ENCODE measurements at regions not wholly inside any gene's neighbourhood (a gene's known extent, or its start where the extent isn't known, plus 50 kb on each side); places are given as distances from the start of the nearest gene placed in this dataset.
"Not testable (repeated sequence)": the region's sequence is repeated elsewhere in the genome, so short reads cannot be mapped to it uniquely, and the experiment has no call there.

DNA sequence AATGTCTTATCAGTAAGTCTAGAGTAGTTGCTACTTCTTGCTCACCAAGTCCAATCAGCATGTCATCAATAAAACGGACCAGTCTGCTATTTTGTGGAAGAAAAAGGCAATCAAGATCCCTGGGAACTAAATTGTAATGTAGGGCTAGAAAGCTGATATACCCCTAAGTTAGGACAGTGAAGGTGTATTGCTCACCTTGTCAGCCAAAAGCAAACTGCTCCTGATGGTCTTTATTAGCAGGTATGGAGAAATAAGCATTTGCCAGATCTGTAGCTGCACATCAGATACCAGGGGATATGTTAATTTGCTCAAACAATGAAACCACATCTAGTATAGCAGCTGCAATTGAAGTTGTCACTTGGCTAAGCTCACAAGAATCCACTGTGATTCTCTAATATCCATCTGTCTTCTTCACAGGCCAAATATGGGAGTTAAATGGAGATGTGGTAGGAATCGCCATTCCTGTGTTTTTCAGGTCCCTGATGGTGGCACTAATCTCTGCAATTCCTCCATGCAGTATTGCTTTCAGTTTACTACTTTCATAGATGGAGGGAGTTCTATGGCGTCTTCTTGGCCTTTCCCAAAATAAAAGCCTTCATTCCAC, 75.0 kb downstream of the TMEM237 start:
- no peak for DNase-seq (ENCODE audit: extremely low read depth in 1 of 2, low read depth in 1 of 2)

DNA sequence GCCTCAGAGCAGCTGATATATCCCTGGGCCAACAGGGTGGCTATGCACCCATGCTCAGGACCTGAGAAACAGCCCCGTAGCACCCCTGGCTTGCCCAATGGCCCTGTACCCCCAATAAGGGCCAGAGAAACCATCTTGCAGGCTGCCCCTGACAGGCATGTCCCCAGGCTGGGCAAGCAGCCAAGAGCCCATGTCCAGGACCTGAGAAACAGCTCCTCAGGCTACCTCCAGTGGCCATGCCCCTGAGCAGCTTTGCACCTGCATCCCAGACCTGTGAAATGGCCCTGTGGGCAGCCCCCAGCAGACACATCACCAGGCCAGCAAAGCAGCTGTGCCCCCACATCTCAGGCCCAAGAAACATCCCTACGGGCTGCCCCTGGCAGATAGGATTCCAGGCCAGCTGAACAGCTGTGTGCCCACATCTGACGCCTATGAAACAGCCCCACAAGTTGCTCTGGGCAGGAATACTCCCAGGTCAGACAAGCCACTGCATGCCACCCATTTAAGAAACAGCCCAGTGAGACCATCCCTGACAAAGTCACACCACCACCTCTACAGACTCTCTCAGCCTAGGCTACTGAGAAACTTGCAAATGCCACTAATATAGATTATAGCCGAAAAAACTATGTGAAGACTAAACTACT, 84.1 kb downstream of the TMEM237 start:
- no peak for DNase-seq (ENCODE audit: extremely low read depth in 1 of 2, low read depth in 1 of 2)

DNA sequence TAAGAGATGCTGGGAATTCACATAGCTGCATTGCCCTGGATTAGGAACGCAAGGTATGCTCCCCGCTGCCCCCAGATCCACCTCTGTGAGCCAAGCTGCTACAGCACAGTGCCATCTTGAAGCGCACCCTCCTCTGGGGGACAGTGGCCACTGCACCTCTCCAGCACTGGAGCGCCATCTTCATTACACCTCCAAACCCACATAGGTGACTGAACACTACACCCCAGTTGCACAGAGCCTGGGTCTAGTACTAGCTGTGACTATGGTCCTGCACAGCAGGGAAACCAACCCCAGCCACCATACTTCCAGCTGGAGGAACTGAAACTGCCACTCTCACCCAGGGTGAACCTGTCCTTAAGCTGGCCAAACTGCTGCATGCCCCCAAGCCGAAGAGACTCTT, 84.6 kb downstream of the TMEM237 start:
- no peak for DNase-seq (ENCODE audit: extremely low read depth in 1 of 2, low read depth in 1 of 2)

DNA sequence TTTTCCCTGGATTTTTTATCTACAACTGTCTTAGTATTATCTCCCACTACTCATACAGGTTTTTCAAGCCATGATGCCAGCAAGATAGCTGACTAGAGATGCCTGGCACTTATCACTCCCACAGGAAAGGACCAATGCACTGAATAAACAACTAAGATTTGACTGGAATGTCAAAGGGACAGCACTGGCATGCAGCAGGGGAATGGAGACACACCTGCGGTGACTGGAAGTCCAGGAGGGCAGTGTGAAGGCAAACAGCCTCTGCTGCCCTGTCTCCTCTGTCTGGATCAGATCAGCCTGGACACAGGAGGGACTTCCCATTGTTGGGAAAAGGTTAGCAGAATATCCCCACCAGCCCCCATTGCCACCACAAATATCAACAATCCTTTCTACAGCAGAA, 85.1 kb downstream of the TMEM237 start:
- DNase-seq (ENCODE audit: extremely low read depth in 1 of 2, low read depth in 1 of 2): no peak

DNA sequence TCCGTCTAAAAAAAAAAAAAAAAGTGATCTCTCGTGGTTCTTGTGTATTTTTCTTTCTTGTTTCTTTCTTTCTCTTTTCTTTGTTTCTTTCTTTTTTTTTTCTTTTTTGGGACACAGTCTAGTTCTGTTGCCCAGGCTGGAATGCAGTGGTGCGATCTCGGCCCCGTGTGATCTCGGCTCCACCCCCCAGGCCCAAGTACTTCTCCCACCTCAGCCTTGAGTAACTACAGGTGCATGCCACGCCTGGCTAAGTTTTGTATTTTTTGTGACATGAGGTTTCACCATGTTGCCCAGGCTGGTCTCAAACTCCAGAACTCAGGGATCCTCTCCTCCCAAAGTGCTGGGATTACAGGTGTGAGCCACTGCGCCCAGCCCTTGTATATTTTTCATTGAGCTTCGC, 91.4 kb downstream of the TMEM237 start:
- no peak for DNase-seq (ENCODE audit: extremely low read depth in 1 of 2, low read depth in 1 of 2)

DNA sequence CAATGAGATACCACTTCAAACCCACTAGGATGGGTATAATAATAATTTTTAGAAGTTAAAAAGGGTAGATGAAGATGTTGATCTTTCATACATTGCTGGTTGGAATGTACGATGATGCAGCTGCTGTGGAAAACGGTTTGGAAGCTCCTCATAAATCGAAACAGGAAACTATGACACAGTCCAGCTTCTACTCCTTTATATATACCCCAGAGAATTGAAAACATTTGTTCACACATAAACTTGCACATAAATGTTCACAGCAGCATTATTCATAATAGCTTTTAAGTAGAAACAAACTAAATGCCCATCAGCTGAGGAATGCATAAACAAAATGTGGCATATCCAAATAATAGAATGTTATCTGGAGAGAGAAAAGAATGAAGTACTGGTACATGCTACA, 95.0 kb downstream of the STRADB start:
- no peak for DNase-seq (ENCODE audit: extremely low read depth in 1 of 2, low read depth in 1 of 2)

DNA sequence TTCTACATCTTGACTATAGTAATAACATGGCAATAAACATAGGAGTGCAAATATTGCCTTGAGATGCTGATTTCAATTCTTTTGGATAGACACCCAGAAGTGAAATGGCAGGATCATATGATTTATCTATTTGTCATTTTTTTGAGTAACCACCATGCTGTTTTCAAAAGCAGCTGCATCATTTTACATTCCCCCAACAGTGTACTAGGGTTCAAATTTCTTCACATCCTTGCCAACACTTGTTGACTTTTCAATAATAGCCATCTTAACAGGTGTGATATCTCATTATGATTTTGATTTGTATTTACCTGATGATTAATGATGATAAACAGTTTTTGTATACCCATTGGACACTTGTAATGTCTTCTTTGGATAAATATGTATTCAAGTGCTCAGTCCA, 90.8 kb downstream of the STRADB start:
- DNase-seq (ENCODE audit: extremely low read depth in 1 of 2, low read depth in 1 of 2): no peak

DNA sequence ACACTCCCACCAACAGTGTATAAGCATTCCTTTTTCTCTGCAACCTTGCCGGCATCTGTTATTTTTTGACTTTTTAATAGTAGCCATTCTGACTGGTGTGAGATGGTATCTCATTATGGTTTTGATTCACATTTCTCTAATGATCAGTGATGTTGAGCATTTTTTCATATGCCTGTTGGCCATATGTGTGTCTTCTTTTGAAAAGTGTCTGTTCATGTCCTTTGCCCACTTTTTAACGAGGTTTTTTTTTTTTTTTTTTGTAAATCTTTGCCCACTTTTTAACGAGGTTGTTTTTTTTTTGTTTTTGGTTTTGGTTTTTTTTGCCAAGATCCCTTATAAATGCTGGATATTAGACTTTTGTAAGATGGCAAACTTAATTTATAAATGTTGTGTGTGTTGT, 87.7 kb downstream of the STRADB start:
- DNase-seq (ENCODE audit: extremely low read depth in 1 of 2, low read depth in 1 of 2): not testable (repeated sequence)

DNA sequence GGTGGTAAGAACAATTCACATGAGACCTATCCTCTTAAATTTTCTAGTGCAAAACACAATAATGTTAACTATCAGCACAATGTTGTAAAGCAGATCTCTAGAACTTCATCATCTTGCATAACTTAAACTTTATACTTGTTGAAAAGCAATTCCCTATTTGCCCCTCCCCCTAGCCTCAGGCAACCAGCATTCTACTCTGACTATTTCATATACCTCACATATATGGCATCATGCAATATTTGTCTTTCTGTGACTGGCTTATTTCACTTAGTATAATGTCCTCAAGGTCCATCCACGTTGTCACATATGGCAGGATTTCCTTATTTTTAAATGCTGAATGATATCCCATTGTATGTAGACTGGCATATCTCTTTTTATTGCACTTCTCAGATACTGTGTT, 86.5 kb downstream of the STRADB start:
- no peak for DNase-seq (ENCODE audit: extremely low read depth in 1 of 2, low read depth in 1 of 2)

DNA sequence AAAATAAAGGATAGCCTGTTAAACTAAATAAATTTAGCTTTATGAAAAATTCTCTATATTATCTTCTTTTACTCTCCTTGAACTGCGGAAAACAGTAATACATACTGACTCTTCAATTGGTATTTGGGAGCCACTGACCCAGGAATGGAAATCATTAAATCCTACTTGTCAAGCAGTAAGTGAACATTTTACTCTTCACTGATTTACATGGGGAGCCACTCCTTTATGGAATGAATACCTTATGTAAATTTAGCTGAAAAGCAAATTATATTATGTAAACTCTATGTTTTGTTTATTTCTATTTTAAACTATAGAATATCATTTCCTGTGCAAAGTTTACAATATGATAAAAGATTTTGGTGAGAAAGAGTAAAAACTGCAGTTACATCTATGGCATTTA, 85.2 kb downstream of the STRADB start:
- no peak for DNase-seq (ENCODE audit: extremely low read depth in 1 of 2, low read depth in 1 of 2)

DNA sequence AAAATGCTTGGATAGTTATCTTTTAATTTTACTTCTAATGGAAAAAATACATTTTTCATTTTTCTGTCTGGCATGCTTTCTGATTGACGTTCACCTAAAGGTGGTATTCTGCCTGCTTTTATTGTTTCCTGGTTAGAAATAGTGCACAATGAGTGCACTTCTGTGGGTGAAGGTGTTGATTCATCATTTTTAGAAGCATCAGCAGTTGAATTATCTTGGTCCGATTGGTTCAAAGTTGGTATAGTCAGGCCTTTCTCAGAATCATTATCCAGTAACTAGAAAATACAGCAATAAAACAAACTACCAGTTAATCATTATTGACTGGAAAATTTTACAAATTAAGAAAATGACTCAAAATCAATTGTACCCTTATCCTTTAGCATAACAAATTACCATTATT, 84.5 kb downstream of the STRADB start:
- DNase-seq (ENCODE audit: extremely low read depth in 1 of 2, low read depth in 1 of 2): no peak

DNA sequence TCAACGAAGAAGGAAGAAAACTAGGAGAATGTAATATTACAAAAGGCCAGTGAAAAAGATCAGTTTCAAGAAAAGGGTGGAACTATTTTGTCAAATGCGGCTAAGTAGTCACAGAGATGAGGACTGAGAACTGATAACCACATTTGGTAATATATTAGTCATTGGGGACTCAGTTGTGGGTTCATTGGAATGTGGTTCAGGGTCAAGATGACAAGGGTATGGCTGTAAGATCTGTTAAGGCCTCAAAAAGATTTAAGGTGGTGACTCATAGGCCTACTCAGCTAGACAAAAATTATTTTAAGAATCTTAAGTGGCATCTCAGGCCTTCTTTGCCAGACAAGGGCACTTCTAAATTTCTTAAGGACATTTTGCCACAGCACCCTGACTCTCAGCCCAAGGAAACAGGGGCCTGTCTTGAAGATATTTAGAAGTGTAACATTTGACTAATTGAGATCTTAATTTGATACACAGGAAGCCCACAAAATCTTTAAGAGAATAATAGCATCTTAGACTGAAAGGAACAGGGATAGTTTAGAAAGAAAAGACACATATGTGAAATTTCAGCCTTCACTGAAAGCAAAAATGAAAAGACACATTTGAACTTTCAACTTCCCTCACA, 81.3 kb downstream of the STRADB start:
- DNase-seq (ENCODE audit: extremely low read depth in 1 of 2, low read depth in 1 of 2): peak in 1 of 2 donors; percentile 10

Measured in stimulated activated CD8-positive, alpha-beta memory T cell treated with anti-CD3 and anti-CD28 coated beads, Interleukin-7, amount 100 ng/mL, for 48 hours (primary cell).